CD4-positive, alpha-beta T cell treated with Interleukin-6 at 100 ng/mL for 8 hours (primary cell): ENCODE measurements at regions not wholly inside any gene's neighbourhood (a gene's known extent, or its start where the extent isn't known, plus 50 kb on each side); places are given as distances from the start of the nearest gene placed in this dataset.

Experiments
- DNase-seq: peaks from one replicate; pipeline ENCODE4 v3.0.0-alpha.2; 2020; ENCODE audit warnings: mixed read lengths, low spot score

- DNase-seq, result no peak
Observed at GRCh38 chr13:91278291-91278690, 69.2 kb upstream of the MIR17HG start.

GRCh38 chr13:91278888-91279287, 68.6 kb upstream of the MIR17HG start:
- no peak for DNase-seq

GRCh38 chr13:91280801-91281200, 66.7 kb upstream of the MIR17HG start:
- DNase-seq, result no peak

- no peak for DNase-seq
Observed at GRCh38 chr13:91284335-91284734, 63.2 kb upstream of the MIR17HG start.

- DNase-seq, result no peak
Observed at GRCh38 chr13:91286317-91286716, 61.2 kb upstream of the MIR17HG start.

- DNase-seq, result no peak
Observed at GRCh38 chr13:91291078-91291477, 56.4 kb upstream of the MIR17HG start.

GRCh38 chr13:91292630-91293221, 54.8 kb upstream of the MIR17HG start:
- DNase-seq, result no peak

GRCh38 chr13:91295712-91296410, 51.6 kb upstream of the MIR17HG start:
- no peak for DNase-seq

- no peak for DNase-seq
Observed at GRCh38 chr13:91297503-91297902, 50.0 kb upstream of the MIR17HG start.
